IPS-15b (cell line): ENCODE measurements at regions not wholly inside any gene's neighbourhood (a gene's known extent, or its start where the extent isn't known, plus 50 kb on each side); places are given as distances from the start of the nearest gene placed in this dataset.

Experiments used
- H3K27me3 ChIP-seq: one replicate; pipeline ENCODE4 v1.6.1; 2013; ENCODE audit warnings: low read length; ENCODE audit not compliant: control insufficient read depth, insufficient read depth
- H3K36me3 ChIP-seq: one replicate; pipeline ENCODE4 v1.6.1; 2013; ENCODE audit warnings: low read length; ENCODE audit not compliant: control insufficient read depth, insufficient read depth
- H3K4me1 ChIP-seq: one replicate; pipeline ENCODE4 v1.6.1; 2013; ENCODE audit warnings: mild to moderate bottlenecking, low read length; ENCODE audit not compliant: control insufficient read depth, insufficient read depth
- H3K4me3 ChIP-seq: one replicate; pipeline ENCODE4 v1.5.1; 2013; ENCODE audit warnings: low read depth, low read length
- H3K9ac ChIP-seq: one replicate; pipeline ENCODE4 v1.6.1; 2013; ENCODE audit warnings: low read depth, mild to moderate bottlenecking, low read length
- H3K9me3 ChIP-seq: one replicate; pipeline ENCODE4 v1.6.1; 2013; ENCODE audit warnings: mild to moderate bottlenecking, low read length; ENCODE audit not compliant: control insufficient read depth, insufficient read depth

DNA sequence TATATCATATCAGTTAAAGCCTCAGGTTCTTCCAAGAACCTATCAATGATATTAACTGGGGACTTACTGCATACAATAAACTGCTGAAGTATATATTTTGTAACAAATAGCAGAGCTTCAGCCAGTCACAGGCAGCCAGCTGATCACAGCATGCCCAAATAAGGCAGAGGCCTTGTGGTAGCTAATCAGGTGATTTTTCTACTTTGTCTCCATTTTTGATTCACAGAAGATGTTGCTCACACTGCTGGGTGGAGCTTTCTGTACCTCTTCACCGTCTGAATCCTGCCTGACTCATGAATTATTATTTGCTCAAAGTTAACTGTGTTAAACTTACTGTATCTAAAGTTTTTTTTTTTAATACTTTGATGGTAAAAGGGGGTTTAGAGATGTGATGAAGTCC lies 357.4 kb downstream of the PSAT1 start:
- Histone ChIP-seq H3K9me3 (no peaks in the 10 kb centered on the region), H3K27me3 (no peaks in the 10 kb centered on the region), H3K4me1 (no peaks in the 10 kb centered on the region), H3K9ac (no peak overlapping the region), H3K4me3 (no peak overlapping the region), H3K36me3 (no peaks in the 10 kb centered on the region)

- H3K27me3 ChIP-seq: no peaks in the 10 kb centered on the region
- no peaks in the 10 kb centered on the region for H3K36me3 ChIP-seq
- no peaks in the 10 kb centered on the region for H3K4me1 ChIP-seq
- H3K9ac ChIP-seq: no peak overlapping the region
- H3K4me3 ChIP-seq: no peak overlapping the region
- H3K9me3 ChIP-seq: no peaks in the 10 kb centered on the region
Measured at GRCh38 chr9:78663369-78663768, 366.4 kb downstream of the PSAT1 start.

DNA sequence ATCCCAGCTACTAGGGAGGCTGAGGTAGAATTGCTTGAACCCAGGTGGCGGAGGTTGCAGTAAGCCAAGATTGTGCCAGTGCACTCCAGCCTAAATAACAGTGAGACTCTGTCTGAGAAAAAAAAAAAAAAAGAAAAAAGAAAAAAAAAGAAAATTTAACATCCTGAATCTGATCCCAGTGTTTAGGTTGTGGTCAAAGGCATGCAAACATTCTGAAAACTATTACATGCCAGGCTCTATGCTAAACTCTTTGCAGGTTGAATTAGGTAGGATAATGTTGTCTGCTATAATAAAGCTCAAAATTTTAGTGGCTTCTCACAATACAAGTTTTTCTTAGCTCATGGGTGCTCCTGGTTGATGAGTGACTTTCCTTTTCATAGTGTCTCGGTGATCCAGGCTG lies 367.4 kb downstream of the PSAT1 start:
- H3K9me3 ChIP-seq: no peaks in the 10 kb centered on the region
- no peaks in the 10 kb centered on the region for H3K4me1 ChIP-seq
- H3K9ac ChIP-seq: no peak overlapping the region
- H3K36me3 ChIP-seq: no peaks in the 10 kb centered on the region
- no peak overlapping the region for H3K4me3 ChIP-seq
- H3K27me3 ChIP-seq: no peaks in the 10 kb centered on the region

- Histone ChIP-seq H3K36me3 (no peaks in the 10 kb centered on the region), H3K27me3 (no peaks in the 10 kb centered on the region), H3K9ac (no peak overlapping the region), H3K4me1 (no peaks in the 10 kb centered on the region), H3K9me3 (no peaks in the 10 kb centered on the region), H3K4me3 (no peak overlapping the region)
Measured at GRCh38 chr9:78666818-78667414, 370.0 kb downstream of the PSAT1 start.

- Histone ChIP-seq H3K36me3 (no peaks in the 10 kb centered on the region), H3K9ac (no peak overlapping the region), H3K27me3 (no peaks in the 10 kb centered on the region), H3K4me1 (no peaks in the 10 kb centered on the region), H3K4me3 (no peak overlapping the region), H3K9me3 (no peaks in the 10 kb centered on the region)
Measured at GRCh38 chr9:78668148-78668832, 371.4 kb downstream of the PSAT1 start.

GRCh38 chr9:78669591-78669990 lies 372.7 kb downstream of the PSAT1 start:
- Histone ChIP-seq H3K27me3 (no peaks in the 10 kb centered on the region), H3K4me1 (no peaks in the 10 kb centered on the region), H3K9me3 (no peaks in the 10 kb centered on the region), H3K4me3 (no peak overlapping the region), H3K9ac (no peak overlapping the region), H3K36me3 (no peaks in the 10 kb centered on the region)

DNA sequence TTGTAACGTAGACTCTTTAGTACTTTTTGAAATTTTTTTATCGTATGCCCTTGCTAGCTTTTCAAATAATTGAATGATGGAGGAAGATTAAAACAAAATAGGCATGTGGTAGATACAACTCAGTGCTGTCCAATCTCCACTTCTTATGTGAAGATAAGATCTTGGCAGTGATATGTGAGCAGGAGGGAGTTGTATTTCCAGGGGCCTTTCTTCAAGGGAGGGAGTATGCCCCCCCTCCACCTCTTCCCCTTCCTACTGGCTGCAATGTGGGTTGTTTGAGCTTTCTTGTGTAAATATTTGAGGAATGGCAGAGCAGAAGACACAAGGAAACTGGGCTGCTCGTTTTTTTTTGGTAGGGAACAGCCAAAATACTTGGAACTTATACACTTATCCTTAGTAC lies 374.9 kb downstream of the PSAT1 start:
- no peaks in the 10 kb centered on the region for H3K27me3 ChIP-seq
- no peaks in the 10 kb centered on the region for H3K4me1 ChIP-seq
- H3K9ac ChIP-seq: no peak overlapping the region
- H3K9me3 ChIP-seq: no peaks in the 10 kb centered on the region
- no peak overlapping the region for H3K4me3 ChIP-seq
- H3K36me3 ChIP-seq: no peaks in the 10 kb centered on the region

DNA sequence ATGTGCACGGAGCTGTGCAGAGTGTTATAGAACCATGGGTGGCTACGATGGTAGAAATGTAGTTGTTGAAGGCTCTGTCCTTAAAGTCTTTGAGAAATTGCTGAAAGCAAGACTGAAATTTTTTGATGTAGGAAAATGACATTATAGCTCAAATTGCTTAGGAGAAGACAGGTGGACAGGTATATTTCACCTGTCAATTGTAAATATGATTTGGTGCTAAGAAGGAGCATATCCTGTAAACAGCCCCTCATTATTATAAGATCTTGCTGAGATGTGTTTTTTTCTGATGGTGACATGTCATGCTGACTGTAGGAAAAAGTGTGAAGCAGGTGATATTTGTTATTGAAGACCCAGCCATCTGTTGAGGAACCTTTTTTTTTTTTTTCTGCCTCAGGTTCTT lies 377.9 kb downstream of the PSAT1 start:
- no peaks in the 10 kb centered on the region for H3K36me3 ChIP-seq
- peaks cover 3% of the 10 kb centered on the region for H3K4me1 ChIP-seq
- H3K9me3 ChIP-seq: no peaks in the 10 kb centered on the region
- H3K9ac ChIP-seq: no peak overlapping the region
- no peaks in the 10 kb centered on the region for H3K27me3 ChIP-seq
- no peak overlapping the region for H3K4me3 ChIP-seq

- no peaks in the 10 kb centered on the region for H3K36me3 ChIP-seq
- no peak overlapping the region for H3K9ac ChIP-seq
- no peak overlapping the region for H3K4me3 ChIP-seq
- no peaks in the 10 kb centered on the region for H3K27me3 ChIP-seq
- peaks cover 4% of the 10 kb centered on the region for H3K4me1 ChIP-seq
- no peaks in the 10 kb centered on the region for H3K9me3 ChIP-seq
Measured at GRCh38 chr9:78676009-78676408, 379.1 kb downstream of the PSAT1 start.

- Histone ChIP-seq H3K4me3 (no peak overlapping the region), H3K36me3 (no peaks in the 10 kb centered on the region), H3K9me3 (no peaks in the 10 kb centered on the region), H3K4me1 (peaks cover 4% of the 10 kb centered on the region), H3K9ac (no peak overlapping the region), H3K27me3 (no peaks in the 10 kb centered on the region)
Measured at GRCh38 chr9:78676623-78677022, 379.7 kb downstream of the PSAT1 start.

DNA sequence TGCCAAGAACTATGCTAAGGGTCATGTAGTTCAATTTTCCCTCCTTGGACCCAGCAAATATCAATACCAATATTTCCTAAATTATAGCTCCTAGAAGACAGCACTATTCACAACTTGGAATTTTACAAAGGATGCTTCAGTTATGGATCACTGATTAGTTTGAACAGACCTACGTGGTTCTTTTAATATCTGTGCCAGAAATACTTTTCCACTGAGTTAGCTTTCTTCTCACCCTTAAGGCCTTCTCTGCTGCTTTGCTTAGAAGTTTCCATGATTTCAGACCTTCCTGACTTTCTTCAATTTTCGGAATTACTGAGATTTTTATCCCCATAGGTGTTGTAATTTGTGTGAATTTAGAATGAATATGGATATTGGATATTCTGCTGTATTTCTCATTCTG lies 380.4 kb downstream of the PSAT1 start:
- no peak overlapping the region for H3K9ac ChIP-seq
- H3K27me3 ChIP-seq: no peaks in the 10 kb centered on the region
- no peaks in the 10 kb centered on the region for H3K9me3 ChIP-seq
- no peak overlapping the region for H3K4me3 ChIP-seq
- H3K36me3 ChIP-seq: no peaks in the 10 kb centered on the region
- H3K4me1 ChIP-seq: peaks cover 4% of the 10 kb centered on the region

DNA sequence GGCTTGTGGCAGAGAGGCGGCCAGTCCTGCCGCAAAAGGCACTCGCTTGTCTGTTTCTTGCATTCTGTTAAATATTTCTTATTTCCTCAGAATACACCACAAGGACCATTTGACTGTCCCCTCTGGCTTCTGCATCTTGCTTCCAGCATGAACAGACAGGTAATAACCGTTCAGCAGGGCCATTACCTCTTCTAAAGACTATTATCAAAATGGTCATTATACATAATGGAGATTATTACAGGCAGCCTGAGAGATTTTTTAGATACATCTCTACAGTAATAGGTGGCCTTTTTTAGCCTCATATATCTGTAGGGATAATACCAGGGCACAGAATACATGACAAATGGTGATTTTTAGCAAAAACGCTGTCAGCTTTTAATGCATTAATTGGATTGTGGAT lies 382.0 kb downstream of the PSAT1 start:
- Histone ChIP-seq H3K27me3 (no peaks in the 10 kb centered on the region), H3K4me3 (no peak overlapping the region), H3K4me1 (peaks cover 4% of the 10 kb centered on the region), H3K9ac (no peak overlapping the region), H3K36me3 (no peaks in the 10 kb centered on the region), H3K9me3 (no peaks in the 10 kb centered on the region)
